MM.1S (cell line): ENCODE measurements at regions not wholly inside any gene's neighbourhood (a gene's known extent, or its start where the extent isn't known, plus 50 kb on each side); places are given as distances from the start of the nearest gene placed in this dataset.

Experiments
- DNase-seq: peaks from one replicate; pipeline ENCODE4 v3.0.0-alpha.2; 2015
- H2AFZ ChIP-seq: fragments of 300-600 bp; sonication (generic); 2 replicates; pipeline ENCODE4 v1.6.0; 2016; ENCODE audit warnings: antibody characterized with exemption, low read length
- H3F3A ChIP-seq: fragments of 300-600 bp; sonication (generic); 2 replicates; pipeline ENCODE4 v1.6.1; 2016; ENCODE audit warnings: mild to moderate bottlenecking, antibody characterized with exemption, low read length, moderate library complexity, mixed read lengths; ENCODE audit not compliant: insufficient read depth
- H3K27ac ChIP-seq: fragments of 300-600 bp; sonication (generic); 2 replicates; pipeline ENCODE4 v1.5.1; 2016; ENCODE audit warnings: mild to moderate bottlenecking, low read length
- H3K27me3 ChIP-seq: fragments of 300-600 bp; sonication (generic); replicated peaks from 2 replicates; pipeline ENCODE4 v1.6.0; 2016; ENCODE audit warnings: low read length; ENCODE audit not compliant: insufficient read depth
- H3K36me3 ChIP-seq: fragments of 300-600 bp; sonication (generic); replicated peaks from 2 replicates; pipeline ENCODE4 v1.6.1; 2016; ENCODE audit warnings: mild to moderate bottlenecking, low read length, mixed read lengths; ENCODE audit not compliant: insufficient read depth
- H3K4me1 ChIP-seq: fragments of 300-600 bp; sonication (generic); 2 replicates; pipeline ENCODE4 v1.6.1; 2016; ENCODE audit warnings: low read length, mixed read lengths
- H3K4me2 ChIP-seq: fragments of 300-600 bp; sonication (generic); 2 replicates; pipeline ENCODE4 v1.6.0; 2016; ENCODE audit warnings: low read depth, low read length
- H3K4me3 ChIP-seq: fragments of 300-600 bp; sonication (generic); 2 replicates; pipeline ENCODE4 v1.5.1; 2016; ENCODE audit warnings: low read length, mixed read lengths
- H3K79me2 ChIP-seq: fragments of 300-600 bp; sonication (generic); 2 replicates; pipeline ENCODE4 v1.6.1; 2016; ENCODE audit warnings: mixed run types, low read length, mixed read lengths
- H3K9ac ChIP-seq: fragments of 300-600 bp; sonication (generic); 2 replicates; pipeline ENCODE4 v1.6.1; 2016; ENCODE audit warnings: low read length, mixed read lengths
- H3K9me2 ChIP-seq: fragments of 300-600 bp; sonication (generic); replicated peaks from 2 replicates; pipeline ENCODE4 v1.6.1; 2016; ENCODE audit warnings: mild to moderate bottlenecking, low read length, mixed read lengths; ENCODE audit not compliant: insufficient read depth
- H3K9me3 ChIP-seq: fragments of 300-600 bp; sonication (generic); replicated peaks from 2 replicates; pipeline ENCODE4 v1.6.1; 2016; ENCODE audit warnings: mild to moderate bottlenecking, low read length, mixed read lengths; ENCODE audit not compliant: insufficient read depth
- H4K20me1 ChIP-seq: fragments of 300-600 bp; sonication (generic); 2 replicates; pipeline ENCODE4 v1.6.1; 2016; ENCODE audit warnings: mild to moderate bottlenecking, low read length, moderate library complexity, mixed read lengths; ENCODE audit not compliant: insufficient read depth
- CTCF ChIP-seq: fragments of 300-600 bp; sonication (generic); IDR thresholded peaks from 2 replicates; pipeline ENCODE4 v1.5.1; 2016; ENCODE audit warnings: antibody characterized with exemption, low read length, mixed read lengths
- EZH2 ChIP-seq: fragments of 300-600 bp; sonication (generic); optimal IDR thresholded peaks from 2 replicates; pipeline ENCODE3; 2017; ENCODE audit warnings: low read depth, mild to moderate bottlenecking, antibody characterized with exemption, low read length, mixed read lengths
- EZH2phosphoT487 ChIP-seq: fragments of 300-600 bp; sonication (generic); IDR thresholded peaks from 2 replicates; pipeline ENCODE4 v1.6.1; 2018; ENCODE audit warnings: antibody characterized with exemption, low read length

- no peaks in the 10 kb centered on the region for H3K4me1 ChIP-seq
- H3F3A ChIP-seq = no peaks in the 10 kb centered on the region
- H2AFZ ChIP-seq = no peak overlapping the region
- DNase-seq = no peak
- H3K9ac ChIP-seq = no peak overlapping the region
- no peaks in the 10 kb centered on the region for H4K20me1 ChIP-seq
- no peaks in the 10 kb centered on the region for H3K36me3 ChIP-seq
- H3K9me2 ChIP-seq = no peaks in the 10 kb centered on the region
- H3K4me3 ChIP-seq = no peak overlapping the region
- no peak overlapping the region for H3K4me2 ChIP-seq
- H3K27me3 ChIP-seq = peaks cover 4% of the 10 kb centered on the region; the same call in 1 of the 2 replicates
- H3K27ac ChIP-seq = no peak overlapping the region
- no peaks in the 10 kb centered on the region for H3K79me2 ChIP-seq
- no peak for TF ChIP-seq EZH2
- TF ChIP-seq CTCF = no peak
- TF ChIP-seq EZH2phosphoT487 = no peak
- no peaks in the 10 kb centered on the region for H3K9me3 ChIP-seq
These were observed 89.0 kb upstream of the PRNP start for GRCh38 chr20:4597215-4597614.

- no peaks in the 10 kb centered on the region for H3K9me3 ChIP-seq
- peak overlapping the region; percentile 88 for H3K4me2 ChIP-seq
- TF ChIP-seq EZH2 (no peak), CTCF (no peak), EZH2phosphoT487 (no peak)
- no peaks in the 10 kb centered on the region for H3K36me3 ChIP-seq
- no peak for DNase-seq
- no peaks in the 10 kb centered on the region for H4K20me1 ChIP-seq
- no peaks in the 10 kb centered on the region for H3F3A ChIP-seq
- no peaks in the 10 kb centered on the region for H3K27me3 ChIP-seq
- no peaks in the 10 kb centered on the region for H3K4me1 ChIP-seq
- H3K9me2 ChIP-seq = no peaks in the 10 kb centered on the region
- no peaks in the 10 kb centered on the region for H3K79me2 ChIP-seq
- H3K9ac ChIP-seq = no peak overlapping the region
- no peak overlapping the region for H3K4me3 ChIP-seq
- H3K27ac ChIP-seq = no peak overlapping the region
- H2AFZ ChIP-seq = no peak overlapping the region
These were observed 93.1 kb upstream of the PRNP start for GRCh38 chr20:4593149-4593525.

GRCh38 chr20:4592316-4593148 is 93.7 kb upstream of the PRNP start:
- Histone ChIP-seq H3K27me3 (no peaks in the 10 kb centered on the region), H4K20me1 (no peaks in the 10 kb centered on the region), H3K4me3 (peak overlapping the region; percentile 66), H3K9ac (peak overlapping the region; percentile 46; the same call in 1 of the 2 replicates), H3K27ac (no peak overlapping the region), H3K4me2 (peak overlapping the region; percentile 88), H3K79me2 (no peaks in the 10 kb centered on the region), H3F3A (no peaks in the 10 kb centered on the region), H2AFZ (peak overlapping the region; percentile 97), H3K9me3 (no peaks in the 10 kb centered on the region), H3K36me3 (no peaks in the 10 kb centered on the region), H3K9me2 (no peaks in the 10 kb centered on the region), H3K4me1 (no peaks in the 10 kb centered on the region)
- peak; percentile 44 for DNase-seq
- TF ChIP-seq EZH2 (no peak), EZH2phosphoT487 (no peak), CTCF (peak; percentile 87)
